Astrocyte (in vitro differentiated cells and primary cell): ENCODE measurements at regions not wholly inside any gene's neighbourhood (a gene's known extent, or its start where the extent isn't known, plus 50 kb on each side); places are given as distances from the start of the nearest gene placed in this dataset.

ENCODE experiments used
- CTCF ChIP-seq: IDR thresholded peaks from 2 replicates; pipeline ENCODE4 v1.5.1; 2011; ENCODE audit warnings: low read depth, mild to moderate bottlenecking, inconsistent platforms, low read length, moderate library complexity; ENCODE audit not compliant: insufficient read depth
- EZH2 ChIP-seq: IDR thresholded peaks from 2 replicates; pipeline ENCODE4 v1.6.1; 2012; ENCODE audit warnings: mild to moderate bottlenecking, low read length, inconsistent platforms; ENCODE audit not compliant: insufficient read depth

GRCh38 chr16:51473091-51473490 lies 322.0 kb upstream of the SALL1 start:
- TF ChIP-seq CTCF (no peak), EZH2 (no peak)
